ENCODE measurements at regions not wholly inside any gene's neighbourhood (a gene's known extent, or its start where the extent isn't known, plus 50 kb on each side); places are given as distances from the start of the nearest gene placed in this dataset.

DNA sequence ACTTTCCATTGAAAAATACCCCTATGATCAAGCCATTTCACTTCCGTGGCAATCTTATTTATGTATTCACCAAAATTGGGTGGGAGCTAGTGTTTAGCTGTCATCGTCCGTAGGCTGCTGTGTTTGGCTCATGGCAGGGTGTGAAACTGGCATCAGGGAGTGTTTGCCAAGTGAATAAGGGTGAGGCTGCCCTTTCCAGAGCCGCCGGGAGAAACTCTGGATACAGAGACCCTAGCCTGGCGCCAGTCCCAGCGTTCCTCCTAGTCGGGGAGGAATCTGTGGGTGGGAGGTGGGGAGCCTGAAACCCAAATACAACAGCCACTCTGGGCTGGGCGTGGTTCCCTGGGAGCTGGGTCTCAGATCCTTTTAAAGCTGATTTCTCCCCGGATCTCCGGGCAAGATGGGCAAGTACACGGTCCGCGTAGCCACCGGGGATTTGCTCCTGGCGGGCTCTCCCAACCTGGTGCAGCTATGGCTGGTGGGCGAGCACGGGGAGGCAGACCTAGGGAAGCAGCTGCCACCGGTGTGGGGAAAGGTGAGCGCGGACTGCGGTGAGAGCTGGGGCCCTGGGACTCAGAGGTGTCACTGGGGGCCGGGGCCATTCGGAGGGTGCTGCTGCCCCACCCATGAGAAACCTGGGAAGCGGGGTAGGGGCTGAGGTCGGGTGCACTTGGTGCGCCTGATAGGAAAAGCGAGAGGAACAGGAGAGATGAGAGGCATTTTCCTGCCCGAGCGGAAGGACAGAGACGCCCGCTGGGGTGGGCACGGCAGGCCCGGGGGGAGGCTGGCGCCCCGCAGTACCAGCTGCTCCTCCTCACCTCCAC is 62.1 kb upstream of the TEKT1 start:
- TF ChIP-seq, protein P1, sequence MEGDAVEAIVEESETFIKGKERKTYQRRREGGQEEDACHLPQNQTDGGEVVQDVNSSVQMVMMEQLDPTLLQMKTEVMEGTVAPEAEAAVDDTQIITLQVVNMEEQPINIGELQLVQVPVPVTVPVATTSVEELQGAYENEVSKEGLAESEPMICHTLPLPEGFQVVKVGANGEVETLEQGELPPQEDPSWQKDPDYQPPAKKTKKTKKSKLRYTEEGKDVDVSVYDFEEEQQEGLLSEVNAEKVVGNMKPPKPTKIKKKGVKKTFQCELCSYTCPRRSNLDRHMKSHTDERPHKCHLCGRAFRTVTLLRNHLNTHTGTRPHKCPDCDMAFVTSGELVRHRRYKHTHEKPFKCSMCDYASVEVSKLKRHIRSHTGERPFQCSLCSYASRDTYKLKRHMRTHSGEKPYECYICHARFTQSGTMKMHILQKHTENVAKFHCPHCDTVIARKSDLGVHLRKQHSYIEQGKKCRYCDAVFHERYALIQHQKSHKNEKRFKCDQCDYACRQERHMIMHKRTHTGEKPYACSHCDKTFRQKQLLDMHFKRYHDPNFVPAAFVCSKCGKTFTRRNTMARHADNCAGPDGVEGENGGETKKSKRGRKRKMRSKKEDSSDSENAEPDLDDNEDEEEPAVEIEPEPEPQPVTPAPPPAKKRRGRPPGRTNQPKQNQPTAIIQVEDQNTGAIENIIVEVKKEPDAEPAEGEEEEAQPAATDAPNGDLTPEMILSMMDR (IDR thresholded peaks at IDR 0.05; ENCODE audit: borderline replicate concordance, extremely low read depth, low read length, poor library complexity, severe bottlenecking), result no peak
- no peak for TF ChIP-seq EZH2 (IDR thresholded peaks at IDR 0.05; ENCODE audit: borderline replicate concordance, low read depth, low read length, severe bottlenecking)
